ENCODE measurements at regions not wholly inside any gene's neighbourhood (a gene's known extent, or its start where the extent isn't known, plus 50 kb on each side); places are given as distances from the start of the nearest gene placed in this dataset.
"Not testable (repeated sequence)": the region's sequence is repeated elsewhere in the genome, so short reads cannot be mapped to it uniquely, and the experiment has no call there.

GRCh38 chr14:65993996-65994395, 492.2 kb upstream of the CCDC196 start:
- Histone ChIP-seq H3K27me3 (ENCODE audit: control insufficient read depth, insufficient read depth) (no peaks in the 10 kb centered on the region), H3K9me3 (ENCODE audit: control insufficient read depth, low read length) (no peaks in the 10 kb centered on the region), H3K4me3 (ENCODE audit: low read length) (no peak overlapping the region), H3K27ac (ENCODE audit: low read length) (no peak overlapping the region), H3K4me1 (ENCODE audit: control insufficient read depth, insufficient read depth, low read length) (no peaks in the 10 kb centered on the region)
- ATAC-seq (no peak), DNase-seq (no peak)
- intact Hi-C loops (cut with DNase I) = no loop called here
- WGBS = 77% methylated on average over 5 of the region's 5 CpGs

- no peak for DNase-seq
- intact Hi-C loops (cut with DNase I) = no loop called here
- 82% methylated on average over 2 of the region's 2 CpGs for WGBS
- Histone ChIP-seq H3K27me3 (ENCODE audit: control insufficient read depth, insufficient read depth) (no peaks in the 10 kb centered on the region), H3K27ac (ENCODE audit: low read length) (no peak overlapping the region), H3K4me1 (ENCODE audit: control insufficient read depth, insufficient read depth, low read length) (no peaks in the 10 kb centered on the region), H3K9me3 (ENCODE audit: control insufficient read depth, low read length) (peaks cover 2% of the 10 kb centered on the region), H3K4me3 (ENCODE audit: low read length) (no peak overlapping the region)
- no peak for ATAC-seq
Measured at GRCh38 chr14:65997347-65997746, 488.8 kb upstream of the CCDC196 start.

GRCh38 chr14:65999865-66000264, 486.3 kb upstream of the CCDC196 start:
- peaks cover 2% of the 10 kb centered on the region for H3K9me3 ChIP-seq (ENCODE audit: control insufficient read depth, low read length)
- H3K27ac ChIP-seq (ENCODE audit: low read length) = no peak overlapping the region
- no peaks in the 10 kb centered on the region for H3K4me1 ChIP-seq (ENCODE audit: control insufficient read depth, insufficient read depth, low read length)
- DNase-seq (no peak), ATAC-seq (no peak)
- 79% methylated on average over 1 of the region's 1 CpG for WGBS
- intact Hi-C loops (cut with DNase I) = no loop called here
- peaks cover 3% of the 10 kb centered on the region for H3K27me3 ChIP-seq (ENCODE audit: control insufficient read depth, insufficient read depth)
- no peak overlapping the region for H3K4me3 ChIP-seq (ENCODE audit: low read length)

GRCh38 chr14:66000766-66001165, 485.4 kb upstream of the CCDC196 start:
- ATAC-seq (no peak), DNase-seq (no peak)
- H3K27me3 ChIP-seq (ENCODE audit: control insufficient read depth, insufficient read depth) = peaks cover 3% of the 10 kb centered on the region
- no peak overlapping the region for H3K27ac ChIP-seq (ENCODE audit: low read length)
- H3K4me1 ChIP-seq (ENCODE audit: control insufficient read depth, insufficient read depth, low read length) = no peaks in the 10 kb centered on the region
- 65% methylated on average over 1 of the region's 1 CpG for WGBS
- peaks cover 2% of the 10 kb centered on the region for H3K9me3 ChIP-seq (ENCODE audit: control insufficient read depth, low read length)
- intact Hi-C loops (cut with DNase I) = no loop called here
- H3K4me3 ChIP-seq (ENCODE audit: low read length) = no peak overlapping the region

GRCh38 chr14:66001356-66001755, 484.8 kb upstream of the CCDC196 start:
- ATAC-seq (no peak), DNase-seq (no peak)
- no peaks in the 10 kb centered on the region for H3K4me1 ChIP-seq (ENCODE audit: control insufficient read depth, insufficient read depth, low read length)
- no peak overlapping the region for H3K27ac ChIP-seq (ENCODE audit: low read length)
- peaks cover 2% of the 10 kb centered on the region for H3K9me3 ChIP-seq (ENCODE audit: control insufficient read depth, low read length)
- H3K4me3 ChIP-seq (ENCODE audit: low read length) = no peak overlapping the region
- intact Hi-C loops (cut with DNase I) = no loop called here
- H3K27me3 ChIP-seq (ENCODE audit: control insufficient read depth, insufficient read depth) = peaks cover 3% of the 10 kb centered on the region
- whole genome bisulfite sequencing = 69% methylated on average over 2 of the region's 2 CpGs

GRCh38 chr14:66003082-66003730, 483.0 kb upstream of the CCDC196 start:
- Histone ChIP-seq H3K4me1 (ENCODE audit: control insufficient read depth, insufficient read depth, low read length) (no peaks in the 10 kb centered on the region), H3K27me3 (ENCODE audit: control insufficient read depth, insufficient read depth) (peaks cover 3% of the 10 kb centered on the region), H3K27ac (ENCODE audit: low read length) (no peak overlapping the region), H3K4me3 (ENCODE audit: low read length) (no peak overlapping the region), H3K9me3 (ENCODE audit: control insufficient read depth, low read length) (peaks cover 2% of the 10 kb centered on the region)
- WGBS = 78% methylated on average over 10 of the region's 10 CpGs
- no peak for ATAC-seq
- no peak for DNase-seq
- intact Hi-C loops (cut with DNase I) = no loop called here

GRCh38 chr14:66005900-66006434, 480.2 kb upstream of the CCDC196 start:
- ATAC-seq = no peak
- no peak for DNase-seq
- peaks cover 3% of the 10 kb centered on the region for H3K27me3 ChIP-seq (ENCODE audit: control insufficient read depth, insufficient read depth)
- 22% methylated on average over 2 of the region's 2 CpGs for WGBS
- intact Hi-C loops (cut with DNase I) = no loop called here
- H3K4me3 ChIP-seq (ENCODE audit: low read length) = no peak overlapping the region
- no peak overlapping the region for H3K27ac ChIP-seq (ENCODE audit: low read length)
- H3K9me3 ChIP-seq (ENCODE audit: control insufficient read depth, low read length) = no peaks in the 10 kb centered on the region
- H3K4me1 ChIP-seq (ENCODE audit: control insufficient read depth, insufficient read depth, low read length) = no peaks in the 10 kb centered on the region

GRCh38 chr14:66008631-66009030, 477.5 kb upstream of the CCDC196 start:
- intact Hi-C loops (cut with DNase I) = no loop called here
- no peaks in the 10 kb centered on the region for H3K9me3 ChIP-seq (ENCODE audit: control insufficient read depth, low read length)
- whole genome bisulfite sequencing = 59% methylated on average over 2 of the region's 2 CpGs
- H3K27ac ChIP-seq (ENCODE audit: low read length) = no peak overlapping the region
- no peak for DNase-seq
- H3K4me3 ChIP-seq (ENCODE audit: low read length) = no peak overlapping the region
- H3K27me3 ChIP-seq (ENCODE audit: control insufficient read depth, insufficient read depth) = no peaks in the 10 kb centered on the region
- ATAC-seq = no peak
- H3K4me1 ChIP-seq (ENCODE audit: control insufficient read depth, insufficient read depth, low read length) = no peaks in the 10 kb centered on the region

GRCh38 chr14:66009089-66009488, 477.1 kb upstream of the CCDC196 start:
- DNase-seq = peak in 1 of 3 donors; percentile 18
- no peak overlapping the region for H3K27ac ChIP-seq (ENCODE audit: low read length)
- 48% methylated on average over 2 of the region's 2 CpGs for WGBS
- no peaks in the 10 kb centered on the region for H3K4me1 ChIP-seq (ENCODE audit: control insufficient read depth, insufficient read depth, low read length)
- ATAC-seq = peak; percentile 52 to 57
- H3K9me3 ChIP-seq (ENCODE audit: control insufficient read depth, low read length) = no peaks in the 10 kb centered on the region
- no peak overlapping the region for H3K4me3 ChIP-seq (ENCODE audit: low read length)
- H3K27me3 ChIP-seq (ENCODE audit: control insufficient read depth, insufficient read depth) = no peaks in the 10 kb centered on the region
- intact Hi-C loops (cut with DNase I) = no loop called here

GRCh38 chr14:66010695-66011094, 475.5 kb upstream of the CCDC196 start:
- Histone ChIP-seq H3K27me3 (ENCODE audit: control insufficient read depth, insufficient read depth) (no peaks in the 10 kb centered on the region), H3K9me3 (ENCODE audit: control insufficient read depth, low read length) (no peaks in the 10 kb centered on the region), H3K4me1 (ENCODE audit: control insufficient read depth, insufficient read depth, low read length) (no peaks in the 10 kb centered on the region), H3K27ac (ENCODE audit: low read length) (no peak overlapping the region), H3K4me3 (ENCODE audit: low read length) (no peak overlapping the region)
- ATAC-seq (no peak), DNase-seq (no peak)
- intact Hi-C loops (cut with DNase I) = no loop called here
- 80% methylated on average over 2 of the region's 2 CpGs for WGBS

GRCh38 chr14:66011855-66012254, 474.3 kb upstream of the CCDC196 start:
- intact Hi-C loops (cut with DNase I) = no loop called here
- Histone ChIP-seq H3K9me3 (ENCODE audit: control insufficient read depth, low read length) (no peaks in the 10 kb centered on the region), H3K4me3 (ENCODE audit: low read length) (no peak overlapping the region), H3K27me3 (ENCODE audit: control insufficient read depth, insufficient read depth) (no peaks in the 10 kb centered on the region), H3K4me1 (ENCODE audit: control insufficient read depth, insufficient read depth, low read length) (no peaks in the 10 kb centered on the region), H3K27ac (ENCODE audit: low read length) (no peak overlapping the region)
- ATAC-seq = no peak
- DNase-seq = no peak
- whole genome bisulfite sequencing = 77% methylated on average over 3 of the region's 3 CpGs

GRCh38 chr14:66013607-66014006, 472.6 kb upstream of the CCDC196 start:
- H3K27ac ChIP-seq (ENCODE audit: low read length); H3K4me3 ChIP-seq (ENCODE audit: low read length); DNase-seq; H3K27me3 ChIP-seq (ENCODE audit: control insufficient read depth, insufficient read depth); ATAC-seq; H3K9me3 ChIP-seq (ENCODE audit: control insufficient read depth, low read length); H3K4me1 ChIP-seq (ENCODE audit: control insufficient read depth, insufficient read depth, low read length); intact Hi-C loops (cut with DNase I): not testable (repeated sequence)
- WGBS = 67% methylated on average over 42 of the region's 42 CpGs
